ENCODE measurements at regions not wholly inside any gene's neighbourhood (a gene's known extent, or its start where the extent isn't known, plus 50 kb on each side); places are given as distances from the start of the nearest gene placed in this dataset.

GRCh38 chr5:62190931-62191330, 115.1 kb upstream of the KIF2A start:
- TF ChIP-seq CTCF (IDR thresholded peaks at IDR 0.05), result no peak
- TF ChIP-seq EP300 (IDR thresholded peaks at IDR 0.05), result no peak
- TF ChIP-seq POLR2A (IDR thresholded peaks at IDR 0.05), result no peak
- no peak for TF ChIP-seq POLR2AphosphoS5 (IDR thresholded peaks at IDR 0.05)
